ENCODE measurements at regions not wholly inside any gene's neighbourhood (a gene's known extent, or its start where the extent isn't known, plus 50 kb on each side); places are given as distances from the start of the nearest gene placed in this dataset.

- TF ChIP-seq, protein P1, sequence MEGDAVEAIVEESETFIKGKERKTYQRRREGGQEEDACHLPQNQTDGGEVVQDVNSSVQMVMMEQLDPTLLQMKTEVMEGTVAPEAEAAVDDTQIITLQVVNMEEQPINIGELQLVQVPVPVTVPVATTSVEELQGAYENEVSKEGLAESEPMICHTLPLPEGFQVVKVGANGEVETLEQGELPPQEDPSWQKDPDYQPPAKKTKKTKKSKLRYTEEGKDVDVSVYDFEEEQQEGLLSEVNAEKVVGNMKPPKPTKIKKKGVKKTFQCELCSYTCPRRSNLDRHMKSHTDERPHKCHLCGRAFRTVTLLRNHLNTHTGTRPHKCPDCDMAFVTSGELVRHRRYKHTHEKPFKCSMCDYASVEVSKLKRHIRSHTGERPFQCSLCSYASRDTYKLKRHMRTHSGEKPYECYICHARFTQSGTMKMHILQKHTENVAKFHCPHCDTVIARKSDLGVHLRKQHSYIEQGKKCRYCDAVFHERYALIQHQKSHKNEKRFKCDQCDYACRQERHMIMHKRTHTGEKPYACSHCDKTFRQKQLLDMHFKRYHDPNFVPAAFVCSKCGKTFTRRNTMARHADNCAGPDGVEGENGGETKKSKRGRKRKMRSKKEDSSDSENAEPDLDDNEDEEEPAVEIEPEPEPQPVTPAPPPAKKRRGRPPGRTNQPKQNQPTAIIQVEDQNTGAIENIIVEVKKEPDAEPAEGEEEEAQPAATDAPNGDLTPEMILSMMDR (IDR thresholded peaks at IDR 0.05) = no peak
- no peak for TF ChIP-seq POLR2A (IDR thresholded peaks at IDR 0.05)
Observed at GRCh38 chr1:217149791-217150190, 426.6 kb upstream of the ESRRG start.
